HL-60 (cell line): ENCODE measurements at regions not wholly inside any gene's neighbourhood (a gene's known extent, or its start where the extent isn't known, plus 50 kb on each side); places are given as distances from the start of the nearest gene placed in this dataset.

Source experiments
- DNase-seq, 2 experiments: peaks; one replicate each; pipeline ENCODE4 v3.0.0-alpha.2; 2010 to 2020; ENCODE audit warnings: low read depth in 1 of 2, low spot score in 1 of 2
- H3K27ac ChIP-seq: fragments of 250-450 bp; sonication (Bioruptor Pico); replicated peaks from 2 replicates; pipeline ENCODE4 v1.5.1; 2020; ENCODE audit warnings: mild to moderate bottlenecking, moderate library complexity
- H3K27me3 ChIP-seq: fragments of 250-450 bp; sonication (Bioruptor Pico); 2 replicates; pipeline ENCODE4 v1.5.1; 2021; ENCODE audit warnings: mild to moderate bottlenecking, moderate library complexity; ENCODE audit not compliant: insufficient read depth, poor library complexity, severe bottlenecking
- H3K4me3 ChIP-seq: replicated peaks from 2 replicates; pipeline ENCODE4 v1.5.1; 2011; ENCODE audit warnings: mild to moderate bottlenecking, control low read depth, low read length; ENCODE audit not compliant: insufficient read depth
- CTCF ChIP-seq: IDR thresholded peaks from one replicate; pipeline ENCODE4 v1.5.1; 2011; ENCODE audit warnings: low read length, control low read depth, inconsistent platforms; ENCODE audit not compliant: insufficient read depth
- GABPA ChIP-seq: IDR thresholded peaks from 2 replicates; pipeline ENCODE4 v1.6.1; 2012; ENCODE audit warnings: low read depth
- POLR2AphosphoS5 ChIP-seq: IDR thresholded peaks from 2 replicates; pipeline ENCODE4 v1.6.1; 2012; ENCODE audit warnings: low read depth
- REST ChIP-seq: IDR thresholded peaks from 2 replicates; pipeline ENCODE4 v1.6.1; 2012; ENCODE audit warnings: low read depth; ENCODE audit not compliant: insufficient replicate concordance
- SPI1 ChIP-seq: IDR thresholded peaks from 2 replicates; pipeline ENCODE4 v1.6.1; 2012; ENCODE audit warnings: low read depth, mild to moderate bottlenecking, borderline replicate concordance

- DNase-seq = no peak
- H3K4me3 ChIP-seq = no peak overlapping the region
- no peaks in the 10 kb centered on the region for H3K27me3 ChIP-seq
- no peak for TF ChIP-seq SPI1
- TF ChIP-seq REST = no peak
- TF ChIP-seq POLR2AphosphoS5 = no peak
- no peak for TF ChIP-seq CTCF
- no peak for TF ChIP-seq GABPA
- no peak overlapping the region for H3K27ac ChIP-seq
These were observed 233.0 kb upstream of the SATB1 start for GRCh38 chr3:18657858-18658820.

- TF ChIP-seq REST (no peak), CTCF (no peak), GABPA (no peak), POLR2AphosphoS5 (no peak), SPI1 (no peak)
- Histone ChIP-seq H3K4me3 (no peak overlapping the region), H3K27me3 (no peaks in the 10 kb centered on the region), H3K27ac (no peak overlapping the region)
- DNase-seq = no peak
These were observed 231.7 kb upstream of the SATB1 start for GRCh38 chr3:18656866-18657265.

GRCh38 chr3:18656410-18656809, 231.3 kb upstream of the SATB1 start:
- Histone ChIP-seq H3K4me3 (no peak overlapping the region), H3K27ac (no peak overlapping the region), H3K27me3 (no peaks in the 10 kb centered on the region)
- no peak for DNase-seq
- TF ChIP-seq CTCF (no peak), POLR2AphosphoS5 (no peak), GABPA (no peak), SPI1 (no peak), REST (no peak)
